ENCODE measurements at regions not wholly inside any gene's neighbourhood (a gene's known extent, or its start where the extent isn't known, plus 50 kb on each side); places are given as distances from the start of the nearest gene placed in this dataset.
A peak's percentile ranks its signal among the peaks of the same experiment; 100 is the strongest.
"Not testable (repeated sequence)": the region's sequence is repeated elsewhere in the genome, so short reads cannot be mapped to it uniquely, and the experiment has no call there.

DNA sequence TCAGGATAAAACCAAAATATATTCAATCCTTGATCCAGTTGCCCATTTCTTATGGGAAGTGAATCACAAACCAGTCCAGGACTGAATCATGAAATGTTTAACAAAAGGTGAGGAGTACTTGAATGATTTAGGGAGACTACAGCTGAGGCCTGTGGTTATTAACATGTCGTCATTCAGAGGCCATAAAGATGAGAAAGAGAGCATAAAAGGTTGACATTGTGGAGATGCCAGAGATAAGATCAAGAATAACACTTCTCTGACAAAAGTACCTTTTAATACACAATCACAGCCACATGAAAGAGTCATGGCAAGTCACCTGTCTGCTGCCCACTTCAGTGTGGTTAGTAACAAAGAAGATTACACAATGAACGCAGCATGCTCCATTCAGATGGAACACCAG, 1195.7 kb upstream of the SORCS1 start:
- no peak overlapping the region for H3K4me3 Mint-ChIP-seq
- ATAC-seq (no peak), DNase-seq (no peak)
- peaks cover 0 to 7% of the 10 kb centered on the region in 2 donors for H3K9me3 Mint-ChIP-seq
- H3K27ac Mint-ChIP-seq, result no peak overlapping the region
- no peaks in the 10 kb centered on the region for H3K4me1 Mint-ChIP-seq
- H3K27me3 Mint-ChIP-seq, result no peaks in the 10 kb centered on the region

DNA sequence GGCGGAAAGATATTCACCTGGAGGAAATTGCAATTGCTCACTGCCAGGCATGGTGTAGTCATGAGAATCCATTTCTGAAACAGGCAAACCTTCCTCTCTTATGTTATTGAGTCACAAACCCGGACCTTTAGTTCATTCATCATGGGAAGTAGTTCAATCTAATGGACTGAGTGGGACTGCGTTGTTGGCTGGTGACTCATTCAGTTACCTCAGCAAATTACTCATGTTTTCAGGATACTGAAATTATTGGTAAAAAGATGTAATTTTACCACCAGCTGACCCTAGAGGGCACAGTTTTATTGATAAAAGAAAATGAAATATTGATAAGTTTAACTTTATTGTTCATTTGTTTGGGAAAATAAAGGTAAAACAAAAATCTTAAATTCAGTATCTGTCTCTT, 1194.4 kb upstream of the SORCS1 start:
- peak; percentile 59 for ATAC-seq
- no peak for DNase-seq
- H3K27me3 Mint-ChIP-seq, result no peaks in the 10 kb centered on the region

GRCh38 chr10:108352771-108353170, 1188.3 kb upstream of the SORCS1 start:
- peaks cover 5 to 7% of the 10 kb centered on the region in 2 donors for H3K9me3 Mint-ChIP-seq
- no peaks in the 10 kb centered on the region for H3K4me1 Mint-ChIP-seq
- no peak overlapping the region for H3K27ac Mint-ChIP-seq
- no peaks in the 10 kb centered on the region for H3K27me3 Mint-ChIP-seq
- no peak overlapping the region for H3K4me3 Mint-ChIP-seq
- DNase-seq, result no peak
- ATAC-seq, result no peak

More for the DNA sequence above, 1194.4 kb upstream of the SORCS1 start:
- H3K4me3 Mint-ChIP-seq, result no peak overlapping the region
- no peak overlapping the region for H3K27ac Mint-ChIP-seq
- H3K4me1 Mint-ChIP-seq, result no peaks in the 10 kb centered on the region
- peaks cover 0 to 7% of the 10 kb centered on the region in 2 donors for H3K9me3 Mint-ChIP-seq

DNA sequence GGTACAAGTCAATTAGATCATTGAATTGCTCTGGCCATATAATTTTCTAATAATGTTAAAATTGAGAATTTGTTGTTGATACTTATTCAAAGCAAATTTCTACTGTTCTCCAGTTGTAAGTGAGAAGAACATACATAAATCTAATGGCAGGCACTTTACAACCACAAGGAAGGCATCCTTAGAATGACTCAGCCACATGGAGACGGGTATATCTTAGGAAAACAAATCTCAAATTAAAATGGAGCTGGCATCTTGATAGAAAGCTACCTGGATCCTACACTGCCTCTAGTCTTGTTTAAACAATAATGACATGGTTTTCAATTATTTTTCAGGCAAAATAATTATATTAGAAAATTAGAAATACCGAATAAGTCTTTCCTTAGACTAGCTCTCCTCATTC, 1183.7 kb upstream of the SORCS1 start:
- ATAC-seq, result no peak
- Mint-ChIP-seq H3K9me3 (peaks cover 5 to 14% of the 10 kb centered on the region in 2 donors), H3K27ac (no peak overlapping the region), H3K4me1 (no peaks in the 10 kb centered on the region), H3K4me3 (no peak overlapping the region), H3K27me3 (no peaks in the 10 kb centered on the region)
- no peak for DNase-seq

- H3K27ac Mint-ChIP-seq, result no peak overlapping the region
- H3K4me3 Mint-ChIP-seq, result no peak overlapping the region
- DNase-seq (no peak), ATAC-seq (no peak)
- H3K4me1 Mint-ChIP-seq, result no peaks in the 10 kb centered on the region
- H3K9me3 Mint-ChIP-seq, result peaks cover 9 to 14% of the 10 kb centered on the region in 2 donors
- no peaks in the 10 kb centered on the region for H3K27me3 Mint-ChIP-seq
Measured at GRCh38 chr10:108346066-108346465, 1181.6 kb upstream of the SORCS1 start.

GRCh38 chr10:108338146-108338545, 1173.6 kb upstream of the SORCS1 start:
- DNase-seq, result no peak
- no peak overlapping the region for H3K4me3 Mint-ChIP-seq
- no peak overlapping the region for H3K27ac Mint-ChIP-seq
- no peaks in the 10 kb centered on the region for H3K27me3 Mint-ChIP-seq
- ATAC-seq, result no peak
- H3K9me3 Mint-ChIP-seq, result peaks cover 8 to 9% of the 10 kb centered on the region in 2 donors
- no peaks in the 10 kb centered on the region for H3K4me1 Mint-ChIP-seq

DNA sequence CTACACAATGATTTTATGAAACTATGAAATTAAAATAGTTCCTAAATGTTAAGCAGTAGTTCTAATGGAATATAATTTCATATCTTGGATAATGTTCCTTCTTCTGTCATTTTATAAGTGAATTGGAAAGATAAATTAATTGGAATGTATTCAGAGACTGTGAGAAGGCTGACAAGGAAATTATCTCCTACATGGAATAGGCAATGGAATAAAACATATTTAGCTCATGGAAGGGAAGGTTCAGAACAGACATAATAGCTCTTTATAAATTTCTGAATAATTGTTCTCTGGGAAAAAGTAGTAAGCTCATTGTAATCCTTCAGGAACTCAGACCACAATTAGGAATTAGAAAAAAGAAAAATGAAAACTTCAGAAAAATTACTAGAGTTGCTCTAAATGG, 1172.3 kb upstream of the SORCS1 start:
- DNase-seq (no peak), ATAC-seq (no peak)
- Mint-ChIP-seq H3K27ac (no peak overlapping the region), H3K27me3 (no peaks in the 10 kb centered on the region), H3K9me3 (peaks cover 8 to 9% of the 10 kb centered on the region in 2 donors), H3K4me3 (no peak overlapping the region), H3K4me1 (no peaks in the 10 kb centered on the region)

GRCh38 chr10:108327706-108328105, 1163.2 kb upstream of the SORCS1 start:
- no peak overlapping the region for H3K27ac Mint-ChIP-seq
- H3K27me3 Mint-ChIP-seq, result no peaks in the 10 kb centered on the region
- H3K4me3 Mint-ChIP-seq, result no peak overlapping the region
- H3K4me1 Mint-ChIP-seq, result no peaks in the 10 kb centered on the region
- DNase-seq, result no peak
- ATAC-seq, result no peak
- peaks cover 0 to 4% of the 10 kb centered on the region in 2 donors for H3K9me3 Mint-ChIP-seq

DNA sequence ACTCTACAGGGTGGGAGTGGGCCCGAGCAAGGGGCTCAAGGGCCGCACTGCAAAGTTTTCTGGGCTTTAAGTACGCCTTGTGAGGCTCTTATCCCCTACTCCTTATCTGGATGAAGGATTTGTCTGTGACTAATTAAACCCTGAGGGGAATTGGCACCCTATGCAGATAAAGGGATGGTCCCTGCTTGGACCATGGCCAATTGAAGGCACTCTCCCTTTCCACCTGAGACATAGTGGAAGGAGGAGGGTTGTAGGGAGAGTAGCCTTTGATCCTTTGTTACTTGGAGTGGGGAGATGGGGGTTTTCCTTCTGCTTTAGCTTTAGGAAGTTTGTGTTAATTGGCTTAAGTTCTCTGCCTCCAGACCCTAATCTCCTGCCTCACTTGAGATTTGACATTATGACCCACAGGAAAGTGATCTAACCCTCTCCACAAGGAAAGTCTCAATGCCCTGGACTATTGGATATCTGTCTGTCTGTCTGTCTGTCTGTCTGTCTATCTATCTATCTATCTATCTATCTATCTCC, 1158.8 kb upstream of the SORCS1 start:
- H3K4me3 Mint-ChIP-seq, result no peak overlapping the region
- no peaks in the 10 kb centered on the region for H3K4me1 Mint-ChIP-seq
- H3K9me3 Mint-ChIP-seq, result peaks cover 4 to 7% of the 10 kb centered on the region in 2 donors
- no peaks in the 10 kb centered on the region for H3K27me3 Mint-ChIP-seq
- H3K27ac Mint-ChIP-seq, result no peak overlapping the region
- no peak for DNase-seq
- no peak for ATAC-seq

DNA sequence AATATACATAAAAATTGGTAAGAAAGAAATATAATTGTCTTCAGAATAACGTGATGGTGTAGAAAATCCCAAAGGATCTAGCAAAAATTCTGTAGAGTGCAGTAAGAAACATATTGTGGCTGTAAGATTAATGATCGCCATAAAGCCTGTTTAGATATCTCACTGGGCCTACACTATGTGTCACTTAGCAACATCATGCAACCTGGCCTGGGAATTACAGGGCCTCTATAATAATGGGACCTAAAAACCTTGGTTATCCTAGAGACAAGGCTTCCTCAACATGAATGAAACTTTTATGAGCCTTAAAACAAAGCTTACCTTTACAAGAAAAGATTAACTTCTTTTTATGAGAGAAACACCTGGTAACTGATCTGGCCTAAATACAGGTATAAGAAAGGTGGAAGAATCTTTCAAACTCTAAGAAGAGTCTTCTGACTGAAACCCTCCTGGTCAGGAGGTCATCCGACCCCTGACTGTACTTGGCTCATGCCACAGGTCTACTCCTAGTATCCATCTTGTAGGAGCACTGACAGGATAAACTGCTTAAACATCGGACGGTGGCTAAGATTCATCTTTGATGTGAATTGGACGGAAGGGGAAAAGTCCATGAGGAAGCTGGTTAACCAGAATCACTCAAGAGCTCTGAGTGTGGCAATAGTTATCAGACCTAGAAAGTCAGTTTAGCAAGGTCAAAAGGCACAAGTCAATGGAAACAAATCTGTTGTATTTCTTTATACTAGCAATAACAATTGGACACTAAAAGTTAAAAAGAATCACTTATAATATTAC, 1155.1 kb upstream of the SORCS1 start:
- no peaks in the 10 kb centered on the region for H3K27me3 Mint-ChIP-seq
- no peaks in the 10 kb centered on the region for H3K4me1 Mint-ChIP-seq
- H3K9me3 Mint-ChIP-seq, result peaks cover 0 to 7% of the 10 kb centered on the region in 2 donors
- DNase-seq, result no peak
- no peak overlapping the region for H3K4me3 Mint-ChIP-seq
- no peak overlapping the region for H3K27ac Mint-ChIP-seq
- ATAC-seq, result no peak

- H3K4me1 Mint-ChIP-seq, H3K27ac Mint-ChIP-seq, H3K9me3 Mint-ChIP-seq, H3K27me3 Mint-ChIP-seq, ATAC-seq, DNase-seq: not testable (repeated sequence)
- H3K4me3 Mint-ChIP-seq, result peak overlapping the region in 1 of 2 donors; percentile 46
Measured at GRCh38 chr10:108315636-108316035, 1151.1 kb upstream of the SORCS1 start.

DNA sequence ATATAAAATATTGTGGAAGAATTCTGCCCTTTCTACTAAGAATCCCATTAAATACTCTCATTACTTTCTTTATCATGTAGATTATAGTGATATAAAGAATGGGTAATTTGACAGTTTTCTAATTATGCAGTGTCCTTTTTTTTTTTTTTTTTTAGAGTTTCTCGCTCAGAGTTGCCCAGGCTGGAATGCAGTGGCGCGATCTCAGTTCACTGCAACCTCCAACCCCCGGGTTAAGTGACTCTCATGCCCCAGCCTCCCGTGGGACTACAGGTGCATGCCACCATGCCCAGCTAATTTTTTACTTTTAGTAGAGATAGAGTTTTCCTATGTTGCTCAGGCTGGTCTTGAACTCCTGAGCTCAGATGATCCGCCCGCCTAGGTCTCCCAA, 1143.4 kb upstream of the SORCS1 start:
- no peaks in the 10 kb centered on the region for H3K27me3 Mint-ChIP-seq
- no peak overlapping the region for H3K4me3 Mint-ChIP-seq
- no peaks in the 10 kb centered on the region for H3K4me1 Mint-ChIP-seq
- DNase-seq, result no peak
- ATAC-seq, result no peak
- peaks cover 5 to 8% of the 10 kb centered on the region in 2 donors for H3K9me3 Mint-ChIP-seq
- H3K27ac Mint-ChIP-seq, result no peak overlapping the region

- no peaks in the 10 kb centered on the region for H3K4me1 Mint-ChIP-seq
- ATAC-seq (no peak), DNase-seq (no peak)
- no peak overlapping the region for H3K4me3 Mint-ChIP-seq
- peaks cover 8 to 9% of the 10 kb centered on the region in 2 donors for H3K9me3 Mint-ChIP-seq
- H3K27me3 Mint-ChIP-seq, result no peaks in the 10 kb centered on the region
- no peak overlapping the region for H3K27ac Mint-ChIP-seq
Measured at GRCh38 chr10:108307250-108307924, 1142.9 kb upstream of the SORCS1 start.

GRCh38 chr10:108303149-108303548, 1138.6 kb upstream of the SORCS1 start:
- no peaks in the 10 kb centered on the region for H3K27me3 Mint-ChIP-seq
- no peak for ATAC-seq
- no peak for DNase-seq
- no peak overlapping the region for H3K4me3 Mint-ChIP-seq
- H3K4me1 Mint-ChIP-seq, result no peaks in the 10 kb centered on the region
- peak overlapping the region in 1 of 2 donors; percentile 10 for H3K27ac Mint-ChIP-seq
- H3K9me3 Mint-ChIP-seq, result peaks cover 8 to 16% of the 10 kb centered on the region in 2 donors

- no peak overlapping the region for H3K4me3 Mint-ChIP-seq
- no peak for DNase-seq
- H3K9me3 Mint-ChIP-seq, result peaks cover 8 to 16% of the 10 kb centered on the region in 2 donors
- H3K27me3 Mint-ChIP-seq, result no peaks in the 10 kb centered on the region
- no peak overlapping the region for H3K27ac Mint-ChIP-seq
- H3K4me1 Mint-ChIP-seq, result no peaks in the 10 kb centered on the region
- no peak for ATAC-seq
Measured at GRCh38 chr10:108301002-108301401, 1136.5 kb upstream of the SORCS1 start.

DNA sequence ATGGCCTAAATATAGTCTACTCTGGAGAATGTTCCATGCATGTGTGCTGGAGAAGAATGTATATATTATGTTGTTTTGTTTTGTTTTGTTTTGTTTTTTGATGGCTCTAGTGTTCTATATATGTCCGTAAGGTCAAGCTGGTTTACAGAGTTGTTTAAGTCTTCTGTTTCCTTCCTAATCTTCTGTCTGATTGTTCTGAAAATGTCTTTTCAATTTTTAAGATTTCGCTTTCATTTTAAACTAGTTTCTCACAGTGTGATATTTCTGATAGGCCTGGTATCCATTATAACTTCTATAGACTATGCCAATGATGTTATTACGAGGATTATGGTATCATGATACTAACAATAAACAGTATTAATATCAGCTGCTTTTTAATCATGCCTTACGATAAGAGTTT, 1126.3 kb upstream of the SORCS1 start:
- H3K27me3 Mint-ChIP-seq, result no peaks in the 10 kb centered on the region
- DNase-seq (no peak), ATAC-seq (no peak)
- no peak overlapping the region for H3K27ac Mint-ChIP-seq
- no peak overlapping the region for H3K4me3 Mint-ChIP-seq
- no peaks in the 10 kb centered on the region for H3K4me1 Mint-ChIP-seq
- H3K9me3 Mint-ChIP-seq, result peaks cover 12 to 17% of the 10 kb centered on the region in 2 donors

Measured in stimulated activated naive CD8-positive, alpha-beta T cell treated with anti-CD3 and anti-CD28 coated beads, Interleukin-15, amount 100 ng/mL, for 72 hours (primary cell).